HG03139 (cell line): ENCODE measurements at regions not wholly inside any gene's neighbourhood (a gene's known extent, or its start where the extent isn't known, plus 50 kb on each side); places are given as distances from the start of the nearest gene placed in this dataset.
A peak's percentile ranks its signal among the peaks of the same experiment; 100 is the strongest.
"Not testable (repeated sequence)": the region's sequence is repeated elsewhere in the genome, so short reads cannot be mapped to it uniquely, and the experiment has no call there.

Source experiments
- ATAC-seq: cut with Tn5 transposase; IDR thresholded peaks from one replicate; pipeline ENCODE4 v1.9.1; 2021; ENCODE audit not compliant: unreplicated experiment

DNA sequence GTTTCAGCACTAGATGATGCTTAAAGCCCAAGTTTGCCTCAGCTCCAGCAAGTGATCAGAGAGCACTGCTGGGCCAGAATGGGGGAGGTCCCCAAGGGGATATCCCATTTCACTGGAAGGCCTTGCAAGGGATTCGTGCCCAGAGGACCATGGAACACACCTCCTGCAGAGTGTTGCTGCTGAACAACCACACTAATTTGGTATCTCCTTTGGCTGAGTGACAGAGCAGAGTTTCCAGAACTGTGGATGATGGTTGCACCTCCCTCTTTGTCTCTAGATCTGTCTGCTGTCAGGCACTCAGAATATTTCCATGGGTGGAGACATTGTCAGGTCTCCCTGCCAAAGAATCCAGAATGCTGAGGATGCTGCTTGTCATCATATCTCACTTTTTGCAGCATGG, 484.8 kb upstream of the NETO1 start:
- ATAC-seq = no peak

- peak; percentile 49 for ATAC-seq
These were observed 472.6 kb upstream of the NETO1 start for GRCh38 chr18:73340135-73340977.

- no peak for ATAC-seq
These were observed 463.5 kb upstream of the NETO1 start for GRCh38 chr18:73331212-73331772.

- not testable (repeated sequence) for ATAC-seq
These were observed 462.3 kb upstream of the NETO1 start for GRCh38 chr18:73330106-73330505.

DNA sequence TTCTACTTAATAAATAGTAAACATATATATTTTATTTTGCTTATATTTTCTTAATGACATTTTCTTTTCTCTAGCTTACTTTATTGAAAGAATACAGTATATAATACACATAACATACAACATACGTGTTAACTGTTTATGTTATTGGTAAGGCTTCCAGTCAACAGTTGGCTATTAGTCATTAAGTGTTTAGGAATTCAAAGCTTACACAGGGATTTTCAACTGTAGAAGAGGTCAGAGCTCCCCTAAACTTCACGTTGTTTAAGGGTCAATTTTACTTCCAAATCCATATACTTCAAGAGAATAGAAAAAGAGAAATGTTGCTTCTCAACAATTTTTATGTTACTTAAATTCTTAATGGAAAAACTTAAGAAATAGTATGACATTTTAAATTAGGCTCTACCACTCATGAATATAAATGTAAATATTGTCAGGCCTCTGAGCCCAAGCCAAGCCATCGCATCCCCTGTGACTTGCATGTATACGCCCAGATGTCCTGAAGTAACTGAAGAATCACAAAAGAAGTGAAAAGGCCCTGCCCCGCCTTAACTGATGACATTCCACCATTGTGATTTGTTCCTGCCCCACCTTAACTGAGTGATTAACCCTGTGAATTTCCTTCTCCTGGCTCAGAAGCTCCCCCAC, 456.5 kb upstream of the NETO1 start:
- ATAC-seq = not testable (repeated sequence)

DNA sequence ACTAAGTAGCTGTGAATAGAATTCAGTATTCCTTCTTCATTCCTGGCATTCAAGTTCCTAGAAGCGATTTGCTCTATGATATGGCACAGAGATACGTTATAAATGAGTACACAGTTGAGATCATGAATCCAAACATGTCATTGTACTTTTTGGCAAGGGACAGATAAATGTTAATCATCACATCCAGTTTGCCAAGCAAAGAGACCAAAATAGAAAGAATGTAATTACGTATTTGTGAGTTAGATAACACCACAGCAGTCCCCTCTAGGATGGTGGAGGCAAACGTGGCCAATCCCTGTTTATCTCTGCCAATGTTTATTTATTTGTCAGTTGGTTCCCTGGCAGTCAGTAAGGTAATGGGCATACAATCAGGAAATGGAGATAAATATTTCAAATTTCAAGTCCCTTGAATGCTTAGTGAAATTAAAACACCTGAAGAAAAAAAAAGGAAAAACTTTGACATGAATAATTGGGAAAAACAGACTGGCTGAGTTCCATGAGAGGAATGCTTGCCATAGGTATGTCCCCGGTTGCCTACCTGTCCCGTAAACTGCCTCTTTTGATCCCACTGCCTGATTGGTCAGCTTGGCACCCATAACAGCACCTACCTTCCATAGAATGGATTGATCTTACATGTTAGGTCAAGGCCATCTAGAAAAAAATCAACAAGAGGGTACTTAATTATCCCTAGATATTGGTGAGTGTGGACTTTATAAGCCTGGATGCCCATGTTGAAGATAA, 451.1 kb upstream of the NETO1 start:
- no peak for ATAC-seq

GRCh38 chr18:73316513-73316912, 448.7 kb upstream of the NETO1 start:
- no peak for ATAC-seq

DNA sequence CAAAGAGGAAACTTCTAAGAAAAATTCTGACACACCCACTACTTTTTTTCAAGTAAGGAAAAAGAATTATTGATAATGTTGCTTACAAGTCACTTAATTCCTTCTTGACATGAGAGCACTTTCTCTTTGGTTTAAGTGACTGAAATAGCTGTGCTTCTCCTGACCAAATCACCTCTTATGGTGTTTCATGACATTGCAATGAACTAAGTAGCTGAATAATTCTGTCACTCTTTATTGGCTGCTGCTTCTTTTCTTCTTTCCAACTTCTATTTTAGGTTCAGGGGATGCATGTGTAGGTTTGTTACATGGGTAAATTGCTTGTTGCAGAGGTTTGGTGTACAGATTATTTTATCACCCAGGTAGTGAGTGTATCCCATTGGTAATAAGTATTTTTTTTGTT, 447.6 kb upstream of the NETO1 start:
- ATAC-seq = no peak

- ATAC-seq = no peak
These were observed 445.7 kb upstream of the NETO1 start for GRCh38 chr18:73313476-73313875.

GRCh38 chr18:73296686-73297085, 428.9 kb upstream of the NETO1 start:
- ATAC-seq = no peak

DNA sequence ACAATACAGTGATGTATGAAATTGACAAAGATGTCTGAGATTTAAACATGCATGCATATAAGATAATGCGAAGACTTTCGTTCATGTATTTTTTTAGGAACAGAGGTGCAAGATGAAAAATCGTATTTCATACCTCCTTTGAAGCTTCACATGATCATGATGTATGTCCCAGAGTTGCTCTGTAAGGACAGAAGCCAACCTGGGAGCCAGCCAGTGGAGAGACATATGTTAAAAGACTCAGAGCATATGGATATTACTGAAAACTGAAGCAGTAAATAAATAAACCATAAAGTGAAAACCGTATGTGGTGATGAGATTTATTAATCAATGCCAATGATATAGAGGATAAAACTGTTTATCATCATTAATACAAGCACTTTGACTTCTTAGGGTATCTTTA, 424.4 kb upstream of the NETO1 start:
- ATAC-seq = no peak

DNA sequence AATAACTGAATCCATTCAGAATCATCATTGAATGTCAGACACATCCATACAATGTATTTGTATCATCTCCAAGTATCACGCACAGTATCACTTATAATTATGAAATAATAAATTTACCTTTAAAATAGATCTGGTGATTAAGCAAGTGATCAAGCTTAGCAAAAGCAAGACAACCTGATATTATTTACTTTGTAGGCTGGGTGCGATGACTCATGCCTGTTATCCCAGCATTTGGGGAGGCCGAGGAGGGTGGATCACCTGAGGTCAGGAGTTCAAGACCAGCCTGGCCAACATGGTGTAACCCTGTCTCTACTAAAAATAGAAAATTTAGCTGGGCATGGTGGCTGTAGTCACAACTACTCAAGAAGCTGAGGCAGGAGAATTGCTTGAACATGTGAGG, 421.0 kb upstream of the NETO1 start:
- no peak for ATAC-seq

DNA sequence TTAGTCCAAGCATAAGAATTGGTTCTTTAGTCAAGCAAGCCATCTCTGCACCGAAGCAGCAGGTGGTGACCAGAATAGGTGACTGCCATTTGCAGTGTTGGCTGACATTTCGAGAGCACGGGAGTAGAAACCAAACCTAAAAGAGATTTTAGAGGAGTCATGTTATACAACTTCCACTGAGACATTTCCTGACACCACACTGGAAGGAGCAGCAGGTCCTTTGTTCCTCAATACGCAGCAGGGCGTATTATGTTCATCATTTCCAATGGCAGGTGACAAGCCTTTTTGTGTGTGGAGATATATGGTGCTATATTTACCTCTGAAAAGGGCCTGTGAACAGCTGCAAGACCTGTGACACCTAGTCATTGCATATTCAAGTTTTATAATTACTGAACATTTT, 418.8 kb upstream of the NETO1 start:
- no peak for ATAC-seq

GRCh38 chr18:73283788-73284187, 416.0 kb upstream of the NETO1 start:
- ATAC-seq = no peak

DNA sequence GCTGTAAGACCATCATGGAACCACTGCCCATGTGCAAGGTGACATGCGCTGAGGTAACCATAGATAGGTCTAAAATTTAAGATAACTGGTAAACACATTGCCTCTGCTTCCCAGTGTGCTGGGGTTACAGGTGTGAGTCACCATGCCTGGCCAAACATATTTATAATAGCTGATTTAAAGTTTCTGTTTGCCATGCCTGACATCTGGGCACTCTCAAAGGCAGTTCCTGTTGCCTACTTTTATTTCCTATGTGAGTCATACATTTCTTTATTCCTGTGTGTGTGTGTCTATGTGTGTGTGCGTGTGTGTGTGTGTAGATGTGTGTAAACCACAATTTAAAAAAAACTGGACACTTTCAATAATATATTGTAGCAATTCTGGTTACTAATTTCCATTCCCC, 415.2 kb upstream of the NETO1 start:
- ATAC-seq = no peak

DNA sequence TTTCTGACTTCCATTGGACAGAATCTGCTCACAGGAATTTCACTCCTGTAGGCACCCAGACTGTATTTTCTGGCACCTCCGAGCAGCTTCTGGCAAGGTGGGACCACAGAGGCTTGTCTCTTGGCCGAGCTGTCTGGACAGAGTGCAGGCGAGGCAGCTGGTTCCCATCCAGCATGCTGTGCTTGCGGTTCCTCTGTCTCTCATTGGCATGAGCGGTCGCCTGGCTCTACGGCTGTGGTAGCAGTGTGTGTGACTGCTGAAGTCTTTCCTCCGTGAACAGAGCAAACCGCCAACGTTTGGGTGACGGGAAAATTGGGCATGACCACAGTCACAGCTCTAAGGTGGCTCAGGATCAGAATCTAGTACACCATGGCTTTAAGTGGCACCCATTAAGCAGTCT, 411.7 kb upstream of the NETO1 start:
- ATAC-seq = no peak

DNA sequence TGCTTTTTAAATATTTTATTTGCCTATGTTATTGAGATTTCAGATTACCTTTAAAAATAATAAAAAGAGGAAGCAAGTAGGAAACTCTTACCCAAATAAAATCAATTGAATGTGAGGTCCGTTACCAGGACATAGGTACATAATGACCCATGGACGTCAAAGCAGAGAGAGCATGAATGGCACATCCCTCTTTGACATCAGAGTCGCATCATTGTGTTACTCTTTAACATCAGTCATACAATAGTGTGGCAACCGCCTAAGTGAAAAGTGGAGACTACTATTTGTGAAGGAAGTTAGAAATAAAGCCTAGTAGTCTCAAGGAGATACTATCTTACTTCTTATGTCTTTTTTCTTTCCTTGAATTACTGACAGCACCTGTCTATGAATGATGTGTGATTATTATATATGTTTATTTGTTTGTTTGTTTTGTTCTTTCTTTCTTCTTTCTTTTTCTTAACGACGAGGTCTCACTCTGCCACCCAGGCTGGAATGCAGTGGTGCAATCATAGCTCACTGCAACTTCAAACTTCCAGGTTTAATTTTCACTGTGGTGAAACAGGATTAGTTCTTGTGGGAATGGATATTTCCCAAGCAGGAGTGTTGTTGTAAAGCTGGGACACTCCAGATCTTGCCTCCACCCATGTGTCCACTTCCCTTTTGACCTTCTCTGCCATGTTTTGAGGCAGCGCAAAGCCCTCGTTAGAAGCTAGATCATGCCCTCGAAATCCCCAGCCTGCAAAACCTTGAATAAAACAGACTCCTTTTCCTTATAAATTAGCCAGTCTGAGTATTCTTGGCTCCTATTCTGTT, 407.2 kb upstream of the NETO1 start:
- no peak for ATAC-seq

DNA sequence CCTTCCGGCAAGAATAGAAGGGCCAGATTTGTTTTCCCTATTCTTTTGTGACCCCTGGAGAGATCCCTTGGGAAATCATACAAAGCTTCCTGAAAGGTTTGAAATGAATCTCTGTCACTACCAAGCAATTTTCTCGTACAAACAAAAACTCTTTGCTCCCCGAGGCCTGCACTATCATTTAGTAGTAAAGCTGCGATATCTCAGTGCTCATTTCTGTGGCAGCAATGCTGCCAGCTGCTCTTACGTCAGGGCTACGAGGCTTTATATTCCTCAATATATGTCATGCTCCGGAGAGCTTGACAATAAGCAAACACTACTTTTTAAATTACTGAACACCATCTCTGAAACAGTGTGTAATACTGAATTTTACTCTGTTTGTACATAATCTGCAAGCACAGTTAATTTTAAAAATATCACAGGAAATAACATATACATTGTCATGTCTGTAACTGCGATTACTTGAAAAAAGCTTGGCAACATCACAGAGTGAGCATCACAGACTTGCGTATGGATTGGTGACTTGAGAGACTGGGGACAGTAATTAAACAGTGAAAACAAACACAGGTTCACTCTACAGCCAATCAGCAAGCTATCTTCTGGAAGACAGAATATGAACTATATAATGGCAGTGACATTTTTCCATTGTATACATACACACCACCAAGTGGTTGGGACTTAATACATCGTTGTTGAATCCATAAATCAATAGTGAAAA, 403.3 kb upstream of the NETO1 start:
- no peak for ATAC-seq

GRCh38 chr18:73264562-73264921, 396.8 kb upstream of the NETO1 start:
- ATAC-seq = no peak

GRCh38 chr18:73261923-73262322, 394.1 kb upstream of the NETO1 start:
- ATAC-seq = no peak
